RWPE1 (cell line): ENCODE measurements at regions not wholly inside any gene's neighbourhood (a gene's known extent, or its start where the extent isn't known, plus 50 kb on each side); places are given as distances from the start of the nearest gene placed in this dataset.

ENCODE experiments used
- CTCF ChIA-PET: fragments of 350-600 bp; sonication (Branson Sonifier 250); formaldehyde crosslinking; extraction: SDS; loops from one replicate; lab custom pipeline; 2021; lab: Yijun Ruan, JAX
- POLR2A ChIA-PET: fragments of 400-600 bp; formaldehyde crosslinking; extraction: SDS; loops from one replicate; lab custom pipeline; 2020; ENCODE audit warnings: antibody characterized with exemption; ENCODE audit not compliant: low non-redundant PET; lab: Yijun Ruan, JAX
- DNase-seq: peaks from one replicate; pipeline ENCODE4 v3.0.0; 2012; ENCODE audit warnings: low spot score
- H3K27ac ChIP-seq: fragments of 450-650 bp; 2 replicates; pipeline ENCODE4 v1.5.1; 2017
- TF ChIP-seq, protein P1 (sequence below): fragments of 450-650 bp; conservative IDR thresholded peaks from 2 replicates; pipeline ENCODE4 v1.5.1; 2017; ENCODE audit warnings: low read depth, mild to moderate bottlenecking

DNA sequence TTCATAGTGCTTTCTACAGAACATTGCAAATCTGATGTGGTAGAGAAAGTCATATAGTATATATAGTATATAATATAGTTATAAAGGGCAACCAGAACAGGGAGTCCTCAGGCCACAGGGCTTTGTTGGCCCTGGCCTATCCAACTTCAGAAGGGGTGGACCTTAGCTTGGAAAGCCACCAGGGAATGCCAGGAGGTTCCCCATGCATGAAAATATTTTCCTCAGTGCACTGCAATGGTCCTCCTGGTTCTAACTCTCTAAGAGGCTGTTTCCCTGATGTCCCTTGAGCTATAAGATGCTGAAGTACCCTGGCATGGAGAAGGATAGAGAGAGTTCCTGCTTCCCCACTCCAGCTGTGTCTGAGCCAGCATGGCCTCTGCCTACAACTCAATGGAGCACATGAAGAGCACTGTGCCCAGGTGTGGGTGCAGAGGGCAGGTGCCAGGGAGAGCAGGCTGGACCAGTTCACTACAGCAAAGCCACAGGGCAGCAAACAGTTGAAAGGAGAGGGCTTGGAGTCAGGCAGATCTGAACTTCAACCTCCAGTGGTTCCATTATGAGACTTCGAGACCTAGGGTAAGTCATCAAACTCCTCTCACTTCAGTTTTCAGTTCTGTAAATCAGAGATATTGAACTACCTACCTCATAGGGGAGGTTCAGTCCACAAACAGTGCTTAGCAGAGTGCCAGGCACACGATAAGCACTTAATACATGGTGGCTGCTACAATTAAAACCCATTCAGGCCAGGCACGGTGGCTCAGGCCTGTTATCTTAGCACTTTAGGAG is 183.1 kb downstream of the SALL1 start:
- no peak for DNase-seq
- TF ChIP-seq, protein P1, sequence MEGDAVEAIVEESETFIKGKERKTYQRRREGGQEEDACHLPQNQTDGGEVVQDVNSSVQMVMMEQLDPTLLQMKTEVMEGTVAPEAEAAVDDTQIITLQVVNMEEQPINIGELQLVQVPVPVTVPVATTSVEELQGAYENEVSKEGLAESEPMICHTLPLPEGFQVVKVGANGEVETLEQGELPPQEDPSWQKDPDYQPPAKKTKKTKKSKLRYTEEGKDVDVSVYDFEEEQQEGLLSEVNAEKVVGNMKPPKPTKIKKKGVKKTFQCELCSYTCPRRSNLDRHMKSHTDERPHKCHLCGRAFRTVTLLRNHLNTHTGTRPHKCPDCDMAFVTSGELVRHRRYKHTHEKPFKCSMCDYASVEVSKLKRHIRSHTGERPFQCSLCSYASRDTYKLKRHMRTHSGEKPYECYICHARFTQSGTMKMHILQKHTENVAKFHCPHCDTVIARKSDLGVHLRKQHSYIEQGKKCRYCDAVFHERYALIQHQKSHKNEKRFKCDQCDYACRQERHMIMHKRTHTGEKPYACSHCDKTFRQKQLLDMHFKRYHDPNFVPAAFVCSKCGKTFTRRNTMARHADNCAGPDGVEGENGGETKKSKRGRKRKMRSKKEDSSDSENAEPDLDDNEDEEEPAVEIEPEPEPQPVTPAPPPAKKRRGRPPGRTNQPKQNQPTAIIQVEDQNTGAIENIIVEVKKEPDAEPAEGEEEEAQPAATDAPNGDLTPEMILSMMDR, result no peak
- no peak overlapping the region for H3K27ac ChIP-seq
- ChIA-PET CTCF (no interaction called here), POLR2A (no interaction called here)

GRCh38 chr16:50964491-50964890 is 186.6 kb downstream of the SALL1 start:
- POLR2A ChIA-PET, result no interaction called here
- CTCF ChIA-PET, result interaction anchor here (0.7 kb wide), 2 partner anchors 807 to 988 kb away, joined by 3 to 5 read pairs; no protein-coding TSS in a partner anchor
- DNase-seq, result no peak
- H3K27ac ChIP-seq, result no peak overlapping the region
- TF ChIP-seq, protein P1, result no peak

GRCh38 chr16:50961952-50962351 is 189.1 kb downstream of the SALL1 start:
- CTCF ChIA-PET, result no interaction called here
- POLR2A ChIA-PET, result no interaction called here
- TF ChIP-seq, protein P1, result no peak
- DNase-seq, result no peak
- no peak overlapping the region for H3K27ac ChIP-seq

DNA sequence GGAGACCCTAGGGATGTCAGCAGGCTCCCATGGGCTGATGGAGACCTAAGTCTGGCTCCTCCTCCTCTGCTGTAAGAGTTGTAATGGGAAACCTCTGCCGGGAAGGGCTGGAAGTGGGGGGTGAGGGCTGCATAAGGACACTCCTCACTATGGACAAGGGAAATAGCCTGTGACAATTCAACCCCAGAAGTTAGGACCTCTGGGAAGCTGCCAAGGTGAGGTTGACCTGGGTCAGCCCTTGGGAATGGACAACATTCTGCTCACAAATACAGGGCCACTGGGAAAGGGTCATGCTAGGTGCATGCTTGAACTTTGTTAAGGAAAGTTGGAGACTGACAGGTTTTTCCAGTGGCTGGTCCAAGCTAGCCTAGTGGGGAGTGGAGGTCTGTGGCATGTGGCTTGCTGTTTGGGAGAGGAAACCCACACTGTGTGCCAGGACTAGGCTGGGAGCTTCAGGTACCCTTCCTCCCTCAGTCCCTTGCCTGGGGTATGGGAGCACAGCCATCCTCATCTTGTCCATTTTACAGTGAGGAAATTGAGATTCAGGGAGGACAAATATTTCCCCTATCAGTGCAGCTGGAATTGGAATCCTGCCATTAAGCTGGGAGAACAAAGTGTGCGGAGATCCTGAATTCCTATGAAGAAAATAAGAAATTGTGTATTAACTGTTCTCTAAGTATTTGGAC is 190.4 kb downstream of the SALL1 start:
- ChIA-PET POLR2A (no interaction called here), CTCF (no interaction called here)
- TF ChIP-seq, protein P1, result no peak

DNA sequence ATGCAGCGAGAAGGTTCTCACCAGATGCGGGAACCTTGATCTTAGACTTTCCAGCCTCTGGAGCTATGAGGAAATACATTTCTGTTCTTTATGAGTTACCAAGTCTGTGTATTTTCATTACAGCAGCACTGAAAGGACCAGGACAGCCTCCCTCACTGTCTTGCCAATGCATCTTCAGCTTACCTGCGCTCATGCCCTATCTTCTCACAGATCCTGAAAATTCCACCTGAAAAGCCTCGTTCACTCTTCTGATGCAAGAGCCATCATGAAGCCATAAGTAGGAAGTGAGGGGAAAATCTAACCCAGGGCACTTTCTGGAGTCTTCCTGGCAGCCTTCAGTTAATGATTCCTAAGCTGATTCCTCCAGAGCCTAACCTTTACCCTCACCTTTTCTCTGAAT is 194.0 kb downstream of the SALL1 start:
- DNase-seq, result no peak
- no peak overlapping the region for H3K27ac ChIP-seq
- POLR2A ChIA-PET, result no interaction called here
- CTCF ChIA-PET, result no interaction called here
- TF ChIP-seq, protein P1, result no peak

More for the DNA sequence above, 190.4 kb downstream of the SALL1 start:
- no peak overlapping the region for H3K27ac ChIP-seq
- no peak for DNase-seq

DNA sequence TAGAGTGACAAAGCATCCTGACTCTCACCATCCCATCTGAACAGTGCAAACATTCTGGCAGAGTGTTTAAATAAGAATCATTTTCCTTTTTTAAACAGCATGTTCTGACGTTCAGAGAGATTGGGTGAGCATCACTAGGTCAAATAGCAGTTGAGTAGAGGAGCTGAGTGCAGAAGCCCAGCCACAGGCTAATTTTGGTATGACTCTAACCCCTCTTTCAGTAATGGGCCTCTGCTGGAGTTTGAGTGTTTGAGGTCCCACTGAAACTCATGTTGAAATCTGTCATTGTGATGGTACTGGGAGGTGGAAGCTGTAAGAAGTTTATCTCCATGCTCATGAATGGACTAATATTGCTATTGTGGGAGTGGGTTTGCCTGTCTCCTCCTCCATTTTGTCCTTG is 194.4 kb downstream of the SALL1 start:
- no peak overlapping the region for H3K27ac ChIP-seq
- ChIA-PET CTCF (no interaction called here), POLR2A (no interaction called here)
- no peak for DNase-seq
- TF ChIP-seq, protein P1, result no peak
